GM18508 (cell line): ENCODE measurements at regions not wholly inside any gene's neighbourhood (a gene's known extent, or its start where the extent isn't known, plus 50 kb on each side); places are given as distances from the start of the nearest gene placed in this dataset.

Experiments used
- ATAC-seq: cut with Tn5 transposase; IDR thresholded peaks from one replicate; pipeline ENCODE4 v1.9.1; 2021; ENCODE audit warnings: moderate number of reproducible peaks; ENCODE audit not compliant: insufficient read depth, unreplicated experiment

- ATAC-seq, result no peak
These were observed 1152.2 kb downstream of the XPNPEP1 start for GRCh38 chr10:108771106-108771505.

GRCh38 chr10:108765794-108766193 is 1157.5 kb downstream of the XPNPEP1 start:
- no peak for ATAC-seq

GRCh38 chr10:108757946-108758345 is 1165.4 kb downstream of the XPNPEP1 start:
- no peak for ATAC-seq

- ATAC-seq, result no peak
These were observed 1167.7 kb downstream of the XPNPEP1 start for GRCh38 chr10:108755646-108756045.

GRCh38 chr10:108753326-108753725 is 1170.0 kb downstream of the XPNPEP1 start:
- ATAC-seq, result no peak

GRCh38 chr10:108749042-108749441 is 1174.3 kb downstream of the XPNPEP1 start:
- peak; percentile 65 for ATAC-seq

GRCh38 chr10:108736111-108736510 is 1187.2 kb downstream of the XPNPEP1 start:
- no peak for ATAC-seq

GRCh38 chr10:108735380-108735779 is 1187.9 kb downstream of the XPNPEP1 start:
- no peak for ATAC-seq

- no peak for ATAC-seq
These were observed 1201.4 kb downstream of the XPNPEP1 start for GRCh38 chr10:108721874-108722273.

- ATAC-seq, result no peak
These were observed 1207.0 kb downstream of the XPNPEP1 start for GRCh38 chr10:108716352-108716751.

GRCh38 chr10:108709927-108710722 is 1213.2 kb downstream of the XPNPEP1 start:
- no peak for ATAC-seq

- ATAC-seq, result no peak
These were observed 1214.9 kb downstream of the XPNPEP1 start for GRCh38 chr10:108708363-108708762.

- ATAC-seq, result peak; percentile 94
These were observed 1226.4 kb downstream of the XPNPEP1 start for GRCh38 chr10:108696792-108697477.

GRCh38 chr10:108691126-108691525 is 1232.2 kb downstream of the XPNPEP1 start:
- no peak for ATAC-seq

- no peak for ATAC-seq
These were observed 1232.8 kb downstream of the XPNPEP1 start for GRCh38 chr10:108690530-108690929.

GRCh38 chr10:108689891-108690290 is 1233.4 kb downstream of the XPNPEP1 start:
- ATAC-seq, result no peak

GRCh38 chr10:108688314-108688713 is 1235.0 kb downstream of the XPNPEP1 start:
- no peak for ATAC-seq

- no peak for ATAC-seq
These were observed 1237.3 kb downstream of the XPNPEP1 start for GRCh38 chr10:108685863-108686531.

- no peak for ATAC-seq
These were observed 1238.9 kb downstream of the XPNPEP1 start for GRCh38 chr10:108684431-108684830.

GRCh38 chr10:108673741-108674140 is 1249.6 kb downstream of the XPNPEP1 start:
- no peak for ATAC-seq

GRCh38 chr10:108663587-108663986 is 1259.7 kb downstream of the XPNPEP1 start:
- ATAC-seq, result no peak
